ENCODE measurements at regions not wholly inside any gene's neighbourhood (a gene's known extent, or its start where the extent isn't known, plus 50 kb on each side); places are given as distances from the start of the nearest gene placed in this dataset.
"Not testable (repeated sequence)": the region's sequence is repeated elsewhere in the genome, so short reads cannot be mapped to it uniquely, and the experiment has no call there.

- Histone ChIP-seq H3K79me2 (ENCODE audit: insufficient read depth, low read length) (peaks cover 13% of the 10 kb centered on the region; the same call in 1 of the 2 replicates), H3K36me3 (ENCODE audit: insufficient read depth, low read length) (peaks cover 25% of the 10 kb centered on the region; the same call in 1 of the 2 replicates), H4K20me1 (ENCODE audit: insufficient read depth, low read length, poor library complexity, severe bottlenecking) (peaks cover 10% of the 10 kb centered on the region)
- peak; percentile 49 for TF ChIP-seq CTCF (conservative IDR thresholded peaks at IDR 0.05; ENCODE audit: low read length)
- not testable (repeated sequence) for H3K9me2 ChIP-seq (replicated peaks; ENCODE audit: low read depth, low read length); H3K4me3 ChIP-seq (ENCODE audit: low read length, poor library complexity, severe bottlenecking); H3K9ac ChIP-seq (ENCODE audit: low read depth, low read length, poor library complexity, severe bottlenecking); H3K9me3 ChIP-seq (ENCODE audit: insufficient read depth, low read depth, low read length); H3K4me1 ChIP-seq (ENCODE audit: insufficient read depth, low read length, poor library complexity, severe bottlenecking); H3F3A ChIP-seq (ENCODE audit: low read depth); H3K27me3 ChIP-seq (ENCODE audit: insufficient read depth, low read length, poor library complexity, severe bottlenecking); H2AFZ ChIP-seq (ENCODE audit: low read length); H3K4me2 ChIP-seq (ENCODE audit: low read depth, low read length, poor library complexity, severe bottlenecking)
Observed at GRCh38 chr10:38365917-38366316, 271.8 kb downstream of the ZNF37A start.

- H4K20me1 ChIP-seq (ENCODE audit: insufficient read depth, low read length, poor library complexity, severe bottlenecking); H3K36me3 ChIP-seq (ENCODE audit: insufficient read depth, low read length); H3F3A ChIP-seq (ENCODE audit: low read depth); H3K9me2 ChIP-seq (replicated peaks; ENCODE audit: low read depth, low read length); H2AFZ ChIP-seq (ENCODE audit: low read length); H3K27me3 ChIP-seq (ENCODE audit: insufficient read depth, low read length, poor library complexity, severe bottlenecking); H3K9me3 ChIP-seq (ENCODE audit: insufficient read depth, low read depth, low read length); H3K4me3 ChIP-seq (ENCODE audit: low read length, poor library complexity, severe bottlenecking); H3K4me2 ChIP-seq (ENCODE audit: low read depth, low read length, poor library complexity, severe bottlenecking); H3K4me1 ChIP-seq (ENCODE audit: insufficient read depth, low read length, poor library complexity, severe bottlenecking); H3K9ac ChIP-seq (ENCODE audit: low read depth, low read length, poor library complexity, severe bottlenecking); H3K79me2 ChIP-seq (ENCODE audit: insufficient read depth, low read length): not testable (repeated sequence)
Observed at GRCh38 chr10:38383800-38384199, 289.7 kb downstream of the ZNF37A start.

GRCh38 chr10:38386869-38387268 lies 292.7 kb downstream of the ZNF37A start:
- H3F3A ChIP-seq (ENCODE audit: low read depth); H2AFZ ChIP-seq (ENCODE audit: low read length); H3K9me3 ChIP-seq (ENCODE audit: insufficient read depth, low read depth, low read length); H3K4me2 ChIP-seq (ENCODE audit: low read depth, low read length, poor library complexity, severe bottlenecking); H3K4me1 ChIP-seq (ENCODE audit: insufficient read depth, low read length, poor library complexity, severe bottlenecking); H3K4me3 ChIP-seq (ENCODE audit: low read length, poor library complexity, severe bottlenecking); H3K27me3 ChIP-seq (ENCODE audit: insufficient read depth, low read length, poor library complexity, severe bottlenecking); H3K79me2 ChIP-seq (ENCODE audit: insufficient read depth, low read length); H4K20me1 ChIP-seq (ENCODE audit: insufficient read depth, low read length, poor library complexity, severe bottlenecking); H3K36me3 ChIP-seq (ENCODE audit: insufficient read depth, low read length); H3K9me2 ChIP-seq (replicated peaks; ENCODE audit: low read depth, low read length); H3K9ac ChIP-seq (ENCODE audit: low read depth, low read length, poor library complexity, severe bottlenecking): not testable (repeated sequence)

GRCh38 chr10:38390725-38391124 lies 296.6 kb downstream of the ZNF37A start:
- H3K36me3 ChIP-seq (ENCODE audit: insufficient read depth, low read length); H3K9ac ChIP-seq (ENCODE audit: low read depth, low read length, poor library complexity, severe bottlenecking); H3K9me3 ChIP-seq (ENCODE audit: insufficient read depth, low read depth, low read length); H3K79me2 ChIP-seq (ENCODE audit: insufficient read depth, low read length); H2AFZ ChIP-seq (ENCODE audit: low read length); H4K20me1 ChIP-seq (ENCODE audit: insufficient read depth, low read length, poor library complexity, severe bottlenecking); H3K4me2 ChIP-seq (ENCODE audit: low read depth, low read length, poor library complexity, severe bottlenecking); H3F3A ChIP-seq (ENCODE audit: low read depth); H3K27me3 ChIP-seq (ENCODE audit: insufficient read depth, low read length, poor library complexity, severe bottlenecking); H3K4me1 ChIP-seq (ENCODE audit: insufficient read depth, low read length, poor library complexity, severe bottlenecking); H3K9me2 ChIP-seq (replicated peaks; ENCODE audit: low read depth, low read length); H3K4me3 ChIP-seq (ENCODE audit: low read length, poor library complexity, severe bottlenecking): not testable (repeated sequence)
- TF ChIP-seq CTCF (conservative IDR thresholded peaks at IDR 0.05; ENCODE audit: low read length) = peak; percentile 31

- not testable (repeated sequence) for H4K20me1 ChIP-seq (ENCODE audit: insufficient read depth, low read length, poor library complexity, severe bottlenecking); H3K27me3 ChIP-seq (ENCODE audit: insufficient read depth, low read length, poor library complexity, severe bottlenecking); H2AFZ ChIP-seq (ENCODE audit: low read length); H3K9me2 ChIP-seq (replicated peaks; ENCODE audit: low read depth, low read length); H3K4me3 ChIP-seq (ENCODE audit: low read length, poor library complexity, severe bottlenecking); H3K79me2 ChIP-seq (ENCODE audit: insufficient read depth, low read length); H3K9me3 ChIP-seq (ENCODE audit: insufficient read depth, low read depth, low read length); H3K4me1 ChIP-seq (ENCODE audit: insufficient read depth, low read length, poor library complexity, severe bottlenecking); H3K36me3 ChIP-seq (ENCODE audit: insufficient read depth, low read length); H3K4me2 ChIP-seq (ENCODE audit: low read depth, low read length, poor library complexity, severe bottlenecking); H3F3A ChIP-seq (ENCODE audit: low read depth); H3K9ac ChIP-seq (ENCODE audit: low read depth, low read length, poor library complexity, severe bottlenecking)
Observed at GRCh38 chr10:38395465-38395864, 301.3 kb downstream of the ZNF37A start.

GRCh38 chr10:38396178-38396954 lies 302.2 kb downstream of the ZNF37A start:
- not testable (repeated sequence) for H3F3A ChIP-seq (ENCODE audit: low read depth); H3K4me3 ChIP-seq (ENCODE audit: low read length, poor library complexity, severe bottlenecking); H3K9ac ChIP-seq (ENCODE audit: low read depth, low read length, poor library complexity, severe bottlenecking); H3K9me3 ChIP-seq (ENCODE audit: insufficient read depth, low read depth, low read length); H4K20me1 ChIP-seq (ENCODE audit: insufficient read depth, low read length, poor library complexity, severe bottlenecking); H3K9me2 ChIP-seq (replicated peaks; ENCODE audit: low read depth, low read length); H3K4me1 ChIP-seq (ENCODE audit: insufficient read depth, low read length, poor library complexity, severe bottlenecking); H2AFZ ChIP-seq (ENCODE audit: low read length); H3K27me3 ChIP-seq (ENCODE audit: insufficient read depth, low read length, poor library complexity, severe bottlenecking); H3K4me2 ChIP-seq (ENCODE audit: low read depth, low read length, poor library complexity, severe bottlenecking); H3K79me2 ChIP-seq (ENCODE audit: insufficient read depth, low read length); H3K36me3 ChIP-seq (ENCODE audit: insufficient read depth, low read length)

Measured in Loucy (cell line).